DMS153 treated with DMSO at 0.1 percent for 48 hours (cell line): ENCODE measurements at regions not wholly inside any gene's neighbourhood (a gene's known extent, or its start where the extent isn't known, plus 50 kb on each side); places are given as distances from the start of the nearest gene placed in this dataset.

Source experiments
- DNase-seq: peaks from one replicate; lab custom pipeline; 2025; ENCODE audit not compliant: unreplicated experiment; lab: John Stamatoyannopoulos, UW

DNA sequence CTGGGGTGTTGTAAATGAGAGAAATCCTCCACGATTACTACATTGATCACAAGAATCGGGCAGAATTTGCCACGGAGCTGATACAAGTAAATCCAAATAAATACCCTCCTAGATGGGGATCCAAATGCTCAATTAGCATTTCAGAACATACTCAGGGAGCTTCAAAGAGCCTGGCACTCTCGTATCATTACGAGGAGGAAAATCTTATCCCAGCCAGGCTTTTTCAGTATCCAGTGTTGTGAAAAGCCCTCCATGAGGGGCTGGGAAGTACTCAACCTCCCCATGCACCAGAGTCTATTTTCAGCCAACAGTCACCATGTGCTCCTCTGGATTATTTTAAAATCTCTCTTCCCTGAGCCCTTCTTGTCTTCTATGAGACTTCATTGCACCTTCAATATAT is 122.6 kb upstream of the ARRDC4 start:
- no peak for DNase-seq

DNA sequence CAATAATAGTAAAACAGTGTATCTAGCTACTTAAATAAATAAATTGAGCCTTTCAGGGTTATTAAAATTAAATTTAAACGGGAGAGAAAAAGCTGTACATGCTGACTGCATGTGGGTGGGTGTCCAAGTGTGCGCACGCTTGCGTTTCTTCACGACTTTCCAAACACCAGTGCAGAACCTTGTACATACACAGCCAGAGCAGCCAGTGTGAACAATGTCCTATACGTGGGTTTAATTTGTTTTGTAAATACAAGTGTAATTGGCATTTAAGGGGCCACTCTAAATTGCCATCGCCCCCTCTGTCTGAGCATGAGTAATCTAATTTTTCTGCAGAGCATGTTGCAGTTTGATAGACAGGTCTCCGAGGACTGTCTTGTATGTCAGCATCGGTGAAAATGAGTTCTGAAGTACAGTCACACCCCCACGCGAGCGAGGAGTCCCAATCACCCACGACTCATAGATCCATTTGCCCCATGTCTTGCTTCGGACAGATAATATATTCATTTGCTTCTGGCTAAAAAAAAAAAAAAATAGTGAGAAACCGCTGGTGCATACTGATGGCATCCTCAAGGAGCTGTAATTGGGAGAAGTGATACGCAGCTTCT is 121.8 kb upstream of the ARRDC4 start:
- DNase-seq: no peak

DNA sequence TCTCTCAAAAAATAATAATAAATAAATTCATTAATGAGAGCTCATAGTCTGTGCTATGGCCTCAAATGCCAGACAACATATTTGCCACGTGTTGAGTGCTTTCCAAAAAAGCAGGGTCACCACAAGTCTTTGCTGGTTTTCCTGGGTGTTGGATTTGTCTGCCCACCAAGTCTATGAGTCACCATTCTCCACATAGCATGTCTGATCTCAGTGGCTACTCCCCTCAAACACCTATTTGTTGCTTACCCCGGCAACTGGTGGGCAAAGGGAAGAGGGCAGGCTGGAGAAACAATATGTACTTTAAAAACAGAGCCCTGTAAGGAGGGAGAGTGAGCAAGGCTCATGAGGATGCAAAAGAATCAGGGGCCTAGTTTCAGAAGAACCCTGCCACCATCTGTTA is 120.0 kb upstream of the ARRDC4 start:
- no peak for DNase-seq

DNA sequence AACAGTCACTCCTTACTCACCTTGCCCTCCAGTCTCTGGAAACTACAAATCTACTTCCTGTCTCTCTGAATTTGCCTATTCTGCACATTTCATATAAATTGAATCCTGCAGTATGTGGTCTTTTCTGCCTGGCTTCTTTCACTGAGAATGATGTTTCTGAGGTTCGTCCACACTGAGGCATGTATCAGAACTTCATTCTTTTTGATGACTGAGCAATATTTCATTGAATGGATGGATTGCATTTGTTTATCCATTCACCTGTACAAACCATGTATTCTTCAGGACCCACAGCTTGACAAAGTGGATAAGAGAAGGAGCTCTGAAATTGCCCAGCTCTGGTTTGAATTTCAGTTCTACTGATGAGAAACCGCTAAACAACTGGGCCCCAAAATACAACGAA is 118.9 kb upstream of the ARRDC4 start:
- DNase-seq: no peak

DNA sequence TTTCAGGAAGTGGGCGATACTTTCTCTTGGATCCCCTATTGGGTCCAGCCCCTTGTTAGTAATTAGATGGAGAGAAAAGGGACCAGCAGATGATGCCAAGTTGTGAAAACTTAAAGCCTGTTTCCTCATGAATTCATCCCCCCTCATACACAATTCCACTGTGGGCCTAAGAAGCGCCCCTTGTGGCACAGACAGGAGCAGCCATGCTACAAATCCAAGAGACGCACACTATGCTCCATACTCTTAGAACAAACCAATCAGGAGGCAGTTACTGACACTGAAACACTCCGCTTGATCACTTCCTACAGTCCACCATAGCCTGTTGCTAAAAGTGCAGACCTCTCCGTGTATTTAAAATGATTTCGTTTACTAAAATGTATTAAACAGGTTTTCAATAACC is 111.3 kb upstream of the ARRDC4 start:
- no peak for DNase-seq

DNA sequence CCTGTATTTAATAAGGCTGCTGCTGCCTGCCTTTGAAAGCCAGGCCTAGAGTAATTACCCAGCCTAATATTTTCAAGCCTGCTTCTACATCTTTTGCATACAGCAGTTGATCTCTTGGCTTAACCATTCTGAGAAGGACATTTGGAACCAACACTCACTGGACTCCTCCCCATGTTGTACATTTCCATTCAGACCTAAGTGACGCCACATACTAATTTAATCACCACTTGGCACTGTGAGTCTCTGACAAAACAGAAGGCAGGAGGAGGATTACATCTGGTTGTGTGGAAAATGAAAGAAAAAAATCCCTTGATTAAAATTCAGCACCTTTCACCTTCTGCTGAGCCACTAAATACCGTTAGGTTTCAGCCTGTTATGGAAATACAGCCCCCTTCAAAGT is 102.2 kb upstream of the ARRDC4 start:
- no peak for DNase-seq

DNA sequence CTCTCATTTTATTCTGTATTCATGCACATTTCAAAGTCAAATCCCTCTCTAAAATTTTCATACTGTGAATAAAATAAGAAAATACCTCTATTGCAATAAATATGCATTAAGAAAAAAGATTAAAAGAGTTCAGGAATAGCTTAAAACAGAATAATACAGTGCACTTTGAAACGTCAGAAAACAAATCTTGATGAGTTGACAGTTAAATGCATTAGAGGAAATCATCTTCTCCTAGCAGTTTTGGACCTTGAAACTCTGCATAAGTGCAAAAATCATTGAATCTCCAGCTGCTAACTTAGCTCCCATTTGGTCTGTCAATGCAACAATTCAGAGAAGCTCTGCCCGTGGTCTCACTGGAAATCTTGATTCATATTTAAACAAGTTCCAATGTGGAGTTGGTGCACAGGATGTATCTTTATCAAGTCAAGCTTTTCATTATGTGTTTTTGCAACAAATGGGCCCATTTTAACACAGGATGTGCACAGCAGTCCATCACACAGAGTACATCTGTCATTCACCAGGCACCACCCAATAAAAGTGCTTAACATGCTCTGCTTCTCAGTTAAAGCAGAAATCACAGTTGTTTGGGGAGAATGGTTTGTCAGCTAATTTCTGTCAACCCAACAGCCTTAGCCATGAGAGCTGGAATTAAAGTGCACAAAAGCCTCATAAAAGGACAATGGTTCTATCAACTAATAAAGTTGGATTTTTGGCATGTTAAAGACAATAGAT is 98.8 kb upstream of the ARRDC4 start:
- DNase-seq: no peak

DNA sequence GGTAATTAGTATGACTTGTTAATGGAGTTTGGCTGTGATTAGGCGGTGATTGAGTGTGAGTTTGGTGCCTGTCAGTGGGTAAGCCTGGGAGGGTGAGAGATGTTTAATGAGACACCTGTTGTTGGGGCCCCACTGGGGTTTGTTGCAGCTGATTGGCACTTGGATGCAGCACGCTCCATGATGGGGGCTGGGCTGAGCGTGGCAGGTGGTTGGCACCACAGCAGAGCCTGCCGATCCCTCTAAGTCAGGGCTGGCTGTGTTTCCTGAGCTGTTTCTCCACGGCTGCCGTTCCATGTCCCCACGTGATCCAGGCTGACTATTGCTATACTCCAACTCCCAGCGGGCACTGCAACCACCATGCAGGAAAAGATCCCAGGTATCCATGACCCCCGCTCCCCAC is 93.5 kb upstream of the ARRDC4 start:
- DNase-seq: no peak

DNA sequence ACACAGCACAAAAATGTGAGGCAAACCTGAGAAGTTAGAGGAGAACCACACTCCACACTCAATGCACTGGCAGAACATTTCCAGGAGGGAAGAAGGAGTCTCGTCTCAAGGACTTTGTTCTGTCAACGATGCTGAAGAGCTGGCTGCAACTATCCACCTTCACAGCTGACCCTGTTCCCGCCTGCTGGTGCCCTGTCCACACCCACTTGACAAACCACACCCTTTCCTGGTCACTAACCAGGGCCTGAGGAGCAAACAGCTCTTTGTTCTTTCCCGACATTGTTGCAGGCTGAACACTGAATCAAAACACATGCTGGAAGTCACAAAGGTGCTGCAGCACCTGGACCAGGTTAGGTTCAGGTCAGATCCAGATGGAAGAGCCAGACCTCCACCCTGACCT is 92.6 kb upstream of the ARRDC4 start:
- DNase-seq: no peak

DNA sequence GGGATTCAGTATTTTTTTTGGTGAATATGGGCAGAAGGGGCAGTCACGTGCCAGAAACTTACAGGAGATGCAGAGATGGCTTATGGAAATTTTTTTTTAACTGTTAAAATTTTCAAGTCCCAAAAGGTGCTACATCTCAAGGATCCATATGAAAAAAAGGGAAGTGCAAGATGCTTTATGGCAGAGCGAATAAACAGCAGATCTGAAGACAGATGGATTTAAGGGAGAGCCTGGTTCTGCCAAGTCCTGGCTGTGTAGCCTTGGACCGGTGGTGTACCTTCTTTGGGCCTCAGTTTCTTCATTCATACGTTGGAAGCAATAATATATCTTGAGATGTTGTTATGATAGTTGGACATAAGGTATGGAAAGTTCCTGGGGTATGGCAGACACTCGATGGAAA is 91.5 kb upstream of the ARRDC4 start:
- DNase-seq: no peak

DNA sequence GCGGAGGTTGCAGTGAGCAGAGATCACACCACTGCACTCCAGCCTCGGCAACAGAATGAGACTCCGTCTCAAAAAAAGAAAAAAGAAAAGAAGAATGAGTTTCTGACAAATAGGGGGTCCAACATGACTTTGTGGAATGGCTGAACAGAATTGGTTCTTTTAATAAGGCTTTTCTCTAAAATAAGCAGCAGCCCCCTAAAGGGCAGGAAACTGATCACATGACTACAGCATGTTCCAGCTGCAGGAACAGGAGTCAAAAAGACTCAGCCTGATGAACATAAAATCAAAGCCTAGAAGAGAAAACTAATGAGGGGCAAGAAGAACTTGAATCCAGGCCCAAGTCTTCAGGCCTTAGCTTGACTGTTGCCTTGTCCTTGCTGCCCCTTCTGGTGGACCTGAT is 89.7 kb upstream of the ARRDC4 start:
- DNase-seq: no peak

DNA sequence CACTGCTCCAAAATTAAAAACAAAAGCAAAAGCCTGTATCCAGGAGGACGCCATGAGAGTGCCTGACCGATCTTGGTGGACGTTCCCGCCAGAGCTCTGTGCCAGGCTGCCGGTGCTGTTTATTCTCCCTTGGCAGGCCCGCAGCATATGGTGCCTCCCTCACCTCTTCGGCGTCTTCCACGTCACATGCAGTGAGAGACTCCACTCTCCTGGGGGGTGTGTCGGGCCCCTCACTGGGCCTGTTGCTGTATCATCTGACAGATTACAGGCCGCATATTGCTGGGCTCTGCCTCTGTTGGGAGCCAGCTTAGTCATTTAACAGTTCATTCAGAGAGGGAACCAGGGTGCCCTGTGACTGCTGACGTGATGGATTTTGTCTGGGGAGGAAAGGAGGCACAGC is 86.4 kb upstream of the ARRDC4 start:
- peak; percentile 19 for DNase-seq

DNA sequence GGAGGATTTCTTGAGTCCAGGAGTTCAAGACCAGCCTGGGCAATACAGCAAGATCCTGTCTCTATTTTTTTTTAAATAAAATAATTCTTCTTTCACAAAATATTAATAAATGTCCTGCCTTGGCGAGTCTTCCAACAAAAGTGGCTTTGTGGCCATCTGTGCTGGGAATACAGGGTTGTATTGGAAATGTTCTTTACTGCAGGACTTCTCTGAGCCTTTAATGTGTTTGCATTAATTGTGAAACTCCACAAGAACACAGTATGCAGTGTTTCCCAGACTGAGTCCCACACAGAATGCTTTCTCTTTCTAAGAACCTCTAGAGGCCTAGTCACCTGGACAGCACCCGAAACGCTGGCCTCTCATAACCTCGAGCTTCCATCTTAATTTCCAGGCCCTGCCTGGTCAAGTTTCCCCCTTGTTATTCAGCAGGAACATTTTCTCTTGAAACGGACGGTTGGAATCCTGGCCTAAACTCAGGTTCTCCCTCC is 85.4 kb upstream of the ARRDC4 start:
- no peak for DNase-seq

DNA sequence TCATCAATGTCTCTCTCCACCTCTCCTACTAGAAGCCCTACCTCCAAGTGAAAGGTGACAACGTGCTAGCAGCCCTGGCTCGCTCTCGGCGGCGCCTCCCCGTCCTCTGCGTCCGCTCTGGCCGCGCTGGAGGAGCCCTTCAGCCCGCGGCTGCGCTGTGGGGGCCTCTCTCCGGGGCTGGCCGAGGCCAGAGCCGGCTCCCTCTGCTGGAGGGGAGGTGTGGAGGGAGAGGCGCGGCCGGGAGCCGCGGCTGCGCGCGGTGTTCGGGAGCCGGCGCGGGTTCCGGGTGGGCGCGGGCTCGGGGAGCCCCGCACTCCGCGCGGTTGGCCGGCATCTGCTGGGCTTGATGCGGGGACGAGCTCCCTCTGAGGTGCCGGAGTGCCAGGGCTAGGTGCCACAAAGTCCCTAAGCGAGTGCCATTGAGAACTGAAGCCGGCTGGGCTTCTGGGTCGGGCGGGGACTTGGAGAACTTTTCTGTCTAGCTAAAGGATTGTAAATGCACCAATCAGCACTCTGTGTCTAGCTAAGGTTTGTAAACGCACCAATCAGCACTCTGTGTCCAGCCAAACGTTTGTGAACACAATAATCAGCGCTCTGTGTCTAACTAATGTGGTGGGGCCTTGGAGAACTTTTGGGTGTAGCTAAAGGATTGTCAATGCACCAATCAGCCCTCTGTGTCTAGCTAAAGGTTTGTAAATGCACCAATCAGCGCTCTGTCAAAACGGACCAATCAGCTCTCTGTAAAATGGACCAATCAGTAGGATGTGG is 84.8 kb upstream of the ARRDC4 start:
- no peak for DNase-seq

DNA sequence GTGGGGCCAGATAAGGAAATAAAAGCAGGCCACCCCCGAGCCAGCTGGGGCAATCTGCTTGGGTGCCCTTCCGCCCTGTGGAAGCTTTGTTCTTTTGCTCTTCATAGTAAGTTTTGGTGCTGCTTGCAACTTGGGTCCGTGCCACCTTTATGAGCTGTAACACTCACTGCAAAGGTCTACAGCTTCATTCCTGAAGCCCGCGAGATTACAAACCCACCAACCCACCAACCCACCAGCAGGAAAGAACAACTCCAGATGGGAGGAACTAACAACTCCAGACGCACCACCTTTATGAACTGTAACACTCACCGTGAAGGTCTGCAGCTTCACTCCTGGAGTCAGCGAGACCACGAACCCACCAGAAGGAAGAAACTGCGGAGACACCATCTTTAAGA is 84.2 kb upstream of the ARRDC4 start:
- no peak for DNase-seq

DNA sequence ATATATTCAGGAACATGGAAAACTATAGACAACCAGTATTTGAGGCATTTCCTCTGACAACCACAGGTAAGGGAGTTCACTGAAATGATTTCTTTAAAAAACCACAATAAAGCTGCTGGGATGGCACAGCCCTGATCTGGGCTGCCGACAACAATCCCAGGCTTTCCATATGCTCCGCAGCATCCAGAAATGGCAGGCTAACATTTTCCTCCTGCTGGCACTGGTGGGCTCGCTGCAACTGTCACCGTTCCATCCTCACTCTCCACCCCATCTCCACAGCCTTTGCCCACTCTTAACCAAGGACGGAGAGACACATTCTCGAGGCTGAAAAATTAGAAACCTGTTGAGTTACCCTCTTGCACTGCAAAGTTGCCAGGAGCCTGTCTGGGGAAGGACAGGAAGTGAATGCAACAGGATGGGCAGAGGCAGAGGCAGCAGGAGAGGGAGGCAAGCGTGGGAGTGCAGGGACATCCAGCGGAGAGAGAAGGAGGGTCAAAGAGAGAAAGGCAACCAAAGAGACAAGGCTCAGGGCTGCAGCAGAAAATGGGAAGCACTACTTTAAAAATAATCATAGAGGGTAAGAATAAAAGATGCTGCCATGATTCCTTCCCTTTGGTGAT is 79.0 kb upstream of the ARRDC4 start:
- no peak for DNase-seq

DNA sequence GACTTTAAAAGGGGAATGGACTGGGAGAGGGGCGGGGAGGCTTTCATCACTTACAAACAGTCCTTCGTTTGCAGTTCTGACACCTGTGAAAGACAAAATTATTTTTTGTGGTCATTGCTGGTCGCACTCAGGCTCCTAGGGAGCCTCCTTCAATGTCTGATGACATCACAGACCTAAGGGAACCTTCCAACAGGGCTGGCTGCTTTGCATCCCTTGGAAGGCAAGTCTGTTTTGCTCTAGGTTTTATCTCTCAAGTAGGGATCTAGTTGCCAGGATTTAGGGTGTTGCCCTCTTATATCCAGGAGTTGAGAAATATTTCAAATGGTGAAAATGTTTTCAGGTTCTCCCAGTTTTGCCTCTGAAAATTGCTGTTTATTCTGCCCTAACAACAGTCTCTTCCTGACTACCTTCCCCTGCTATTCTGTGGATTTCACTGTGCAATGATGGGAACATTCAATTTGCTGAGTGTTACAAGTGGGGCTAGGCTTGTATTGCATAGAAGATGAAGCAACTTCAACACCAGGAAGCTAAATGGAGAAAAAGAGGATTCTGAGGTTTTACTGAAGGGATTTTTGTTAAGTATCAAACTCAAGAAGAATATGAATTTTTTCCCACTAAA is 75.9 kb upstream of the ARRDC4 start:
- no peak for DNase-seq

DNA sequence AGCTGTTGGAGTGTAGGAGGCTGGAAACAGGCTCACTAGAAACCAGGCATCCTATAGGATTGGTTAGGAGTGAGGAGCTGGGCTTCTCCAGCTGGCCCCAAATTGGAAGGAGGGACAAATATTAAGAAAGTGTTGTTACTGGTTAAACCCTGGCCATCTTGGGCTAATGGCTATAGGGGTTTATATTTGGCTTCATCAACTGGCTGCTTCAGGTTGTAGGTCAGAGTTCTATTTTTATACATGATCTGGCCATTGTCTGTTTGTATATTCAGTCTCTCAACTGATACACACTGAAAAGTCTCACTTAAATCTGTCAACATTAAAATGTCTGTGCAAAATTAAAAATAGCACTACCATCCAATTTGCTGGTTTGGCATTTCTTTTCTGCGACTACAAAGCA is 70.2 kb upstream of the ARRDC4 start:
- DNase-seq: no peak

DNA sequence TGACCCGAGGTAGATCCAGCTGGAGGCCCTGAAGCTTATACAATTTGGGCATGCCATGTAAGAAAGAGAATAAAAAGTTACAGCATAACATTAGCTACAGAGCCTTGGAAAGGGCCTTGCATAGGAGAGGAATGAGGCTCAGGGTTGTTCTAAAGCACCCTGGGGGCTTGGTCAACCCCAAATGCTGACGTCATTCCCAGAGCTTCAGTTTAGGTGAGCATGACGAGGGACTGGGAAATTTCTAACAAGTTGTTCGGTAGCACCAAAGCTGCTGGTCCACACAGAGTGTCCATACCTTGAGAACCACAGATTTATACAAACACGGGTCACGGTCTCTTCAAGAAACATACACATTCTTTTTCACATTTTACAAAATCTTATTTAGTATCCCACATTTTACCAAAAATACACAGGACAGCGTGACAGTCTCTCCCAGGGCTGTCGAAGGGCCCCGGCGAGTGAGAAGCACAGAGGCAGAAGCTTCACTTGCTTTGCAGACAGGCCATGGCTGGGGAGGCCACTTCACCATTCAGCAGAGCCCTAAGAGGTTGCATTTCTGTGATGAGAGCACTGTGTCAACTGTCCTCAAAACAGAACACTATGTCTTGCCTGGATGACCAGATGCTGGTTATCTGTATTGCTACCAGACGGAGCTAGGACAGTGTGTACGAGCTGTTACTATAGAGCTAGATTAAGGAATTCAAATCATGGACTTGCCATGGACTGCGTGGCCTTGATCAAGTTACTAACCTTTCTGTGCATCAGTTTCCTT is 68.2 kb upstream of the ARRDC4 start:
- DNase-seq: no peak

DNA sequence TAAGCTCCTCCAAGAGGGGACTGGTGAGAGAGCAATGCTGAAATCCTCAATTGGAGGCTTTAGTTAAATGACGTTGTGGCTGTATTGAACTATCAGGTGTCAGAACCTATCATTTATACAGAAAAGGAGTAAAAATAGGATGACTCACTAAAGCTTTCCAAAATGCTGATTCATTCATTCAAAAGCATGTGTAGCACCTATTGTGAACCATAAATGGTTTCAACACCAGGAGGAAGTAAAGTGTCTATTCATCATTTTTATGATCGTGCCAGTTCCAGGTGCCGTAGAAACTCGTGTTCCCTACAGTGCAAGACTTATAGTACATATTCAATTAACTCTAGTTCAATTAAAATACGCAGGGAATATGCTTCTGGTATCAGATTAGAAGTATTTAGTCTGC is 66.5 kb upstream of the ARRDC4 start:
- DNase-seq: peak; percentile 32

DNA sequence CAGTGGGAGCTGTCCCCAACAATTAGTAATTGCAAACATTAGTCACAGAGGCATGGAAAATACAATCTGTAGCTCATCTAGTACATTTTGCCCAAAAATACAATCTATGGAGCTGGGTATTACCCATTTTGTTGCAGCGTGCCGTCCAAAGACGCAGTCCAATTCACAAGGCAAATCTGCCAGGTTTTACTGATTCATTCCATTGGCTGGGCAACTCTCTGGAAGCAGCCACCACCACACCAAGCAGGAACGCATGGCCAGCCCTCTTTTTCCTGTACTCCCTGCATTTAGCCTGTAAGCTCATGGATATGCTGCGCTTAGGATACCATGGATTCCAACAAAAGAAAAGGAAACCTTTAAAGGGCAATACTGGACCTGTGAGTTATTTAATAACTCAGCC is 60.5 kb upstream of the ARRDC4 start:
- DNase-seq: no peak
